ENCODE measurements at regions not wholly inside any gene's neighbourhood (a gene's known extent, or its start where the extent isn't known, plus 50 kb on each side); places are given as distances from the start of the nearest gene placed in this dataset.

- DNase-seq, result no peak
Observed at GRCh38 chr6:85396159-85396808, 53.6 kb upstream of the NT5E start.

DNA sequence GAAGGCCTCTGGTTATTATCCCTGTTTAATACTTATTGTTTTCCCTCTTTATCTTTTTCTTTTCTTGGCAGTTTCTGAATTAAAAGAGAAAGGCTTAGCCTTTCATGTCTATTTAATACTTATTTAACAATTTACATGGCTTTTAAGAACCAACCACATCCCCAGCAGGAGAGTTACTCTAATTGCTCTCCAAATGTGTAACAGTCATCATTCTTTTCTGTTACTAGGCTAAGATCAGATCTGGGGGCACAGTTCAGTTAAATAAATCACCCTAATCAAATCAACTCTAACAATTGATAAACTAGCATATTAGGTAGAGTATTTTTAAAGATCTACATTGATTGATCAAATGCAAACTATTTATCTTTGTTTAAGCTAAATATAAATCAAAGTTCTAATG lies 54.1 kb upstream of the NT5E start:
- no peak for DNase-seq

DNA sequence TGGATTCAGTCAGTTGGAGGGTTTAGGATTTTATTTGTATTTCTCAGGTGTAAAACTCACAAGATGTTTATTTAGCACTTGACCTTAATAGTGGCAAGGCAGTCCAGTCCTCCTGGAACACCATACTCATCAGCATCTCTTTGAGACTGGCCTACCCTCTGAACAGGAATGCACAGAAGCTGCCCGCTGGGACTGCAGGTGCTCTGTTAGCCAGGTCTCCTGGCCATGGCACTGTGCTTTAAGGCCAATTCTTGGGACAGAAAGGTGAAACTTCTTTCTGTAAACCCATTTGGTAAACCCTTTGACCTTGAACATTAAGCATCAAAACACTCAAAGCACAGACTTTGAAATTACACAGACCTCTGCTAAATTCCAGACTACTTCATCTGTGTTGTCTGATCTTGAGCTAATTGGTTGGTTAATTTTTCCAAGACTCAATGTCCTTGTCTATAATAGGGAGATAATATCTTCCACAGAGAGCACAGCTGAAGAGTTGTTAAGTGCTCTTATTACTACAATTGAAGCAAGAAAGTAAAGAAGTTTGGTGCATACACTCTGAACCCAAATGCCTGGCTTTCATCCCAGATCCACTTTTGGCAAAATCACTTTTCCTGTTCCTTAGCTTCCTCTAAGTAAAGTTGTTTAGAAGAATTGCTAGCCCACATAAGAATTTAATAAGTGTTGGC lies 54.9 kb upstream of the NT5E start:
- DNase-seq, result no peak

- no peak for DNase-seq
Observed at GRCh38 chr6:85394199-85394598, 55.7 kb upstream of the NT5E start.

DNA sequence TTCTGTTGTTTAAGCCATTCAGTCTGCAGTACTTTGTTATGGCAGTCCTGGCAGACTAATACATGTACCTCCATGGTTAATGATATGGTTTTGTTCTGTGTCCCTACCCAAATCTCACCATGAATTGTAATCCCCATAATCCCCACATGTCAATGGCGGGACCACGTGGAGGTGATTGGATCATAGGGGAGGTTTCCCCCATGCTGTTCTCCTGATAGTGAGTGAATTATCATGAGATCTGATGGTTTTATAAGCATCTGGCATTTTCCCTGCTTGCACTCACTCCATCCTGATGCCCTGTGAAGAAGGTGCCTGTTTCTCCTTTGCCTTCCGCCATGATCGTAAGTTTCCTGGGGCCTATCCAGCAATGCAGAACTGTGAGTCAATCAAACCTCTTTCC lies 57.5 kb upstream of the NT5E start:
- no peak for DNase-seq

DNA sequence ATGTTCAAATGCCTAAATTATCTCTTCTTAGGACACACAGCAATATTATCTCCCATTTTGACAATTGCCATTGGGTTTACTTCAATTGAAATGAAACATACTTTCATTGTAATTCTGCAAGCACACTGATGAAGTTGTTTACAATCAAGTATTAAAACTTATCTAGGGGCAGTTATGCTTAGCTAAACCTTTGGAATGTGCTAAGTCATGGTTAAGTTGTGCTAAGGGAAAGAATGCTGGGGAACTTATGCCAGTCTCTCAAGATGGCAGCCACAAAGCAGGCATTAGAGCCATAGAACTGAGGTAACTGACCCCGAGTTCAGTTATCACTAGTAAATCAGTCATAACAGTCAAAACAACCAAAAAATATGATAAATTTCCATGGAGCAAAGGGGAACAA lies 59.1 kb upstream of the NT5E start:
- no peak for DNase-seq

DNA sequence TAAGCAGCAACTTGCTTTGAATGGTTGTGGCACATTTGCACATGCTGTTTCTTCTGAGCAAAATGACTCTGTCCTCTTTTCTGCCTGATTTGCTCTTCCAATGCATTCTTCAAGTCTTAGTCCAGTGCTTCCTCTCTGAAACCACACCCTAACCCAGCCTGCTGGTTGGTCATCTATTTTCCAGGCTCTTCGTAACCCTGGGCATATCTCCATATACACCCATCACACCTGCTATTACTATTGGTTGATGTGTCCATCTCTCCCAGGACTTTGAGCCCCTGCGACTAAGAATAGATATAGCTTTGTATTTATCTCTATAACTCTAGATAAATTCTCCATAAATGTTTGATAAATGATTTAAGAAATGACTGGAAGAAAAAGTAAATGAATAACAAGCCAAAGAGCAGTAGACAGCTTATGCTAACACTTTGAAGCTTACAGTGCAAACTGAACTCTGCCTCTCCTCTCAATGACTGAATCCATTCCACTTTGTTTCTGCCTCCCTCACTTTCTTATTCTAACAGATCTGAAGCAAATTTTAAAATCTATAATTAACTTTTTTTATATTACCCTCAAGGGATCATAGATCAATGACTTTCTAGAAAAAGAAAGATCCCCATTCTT lies 59.7 kb upstream of the NT5E start:
- DNase-seq, result no peak

DNA sequence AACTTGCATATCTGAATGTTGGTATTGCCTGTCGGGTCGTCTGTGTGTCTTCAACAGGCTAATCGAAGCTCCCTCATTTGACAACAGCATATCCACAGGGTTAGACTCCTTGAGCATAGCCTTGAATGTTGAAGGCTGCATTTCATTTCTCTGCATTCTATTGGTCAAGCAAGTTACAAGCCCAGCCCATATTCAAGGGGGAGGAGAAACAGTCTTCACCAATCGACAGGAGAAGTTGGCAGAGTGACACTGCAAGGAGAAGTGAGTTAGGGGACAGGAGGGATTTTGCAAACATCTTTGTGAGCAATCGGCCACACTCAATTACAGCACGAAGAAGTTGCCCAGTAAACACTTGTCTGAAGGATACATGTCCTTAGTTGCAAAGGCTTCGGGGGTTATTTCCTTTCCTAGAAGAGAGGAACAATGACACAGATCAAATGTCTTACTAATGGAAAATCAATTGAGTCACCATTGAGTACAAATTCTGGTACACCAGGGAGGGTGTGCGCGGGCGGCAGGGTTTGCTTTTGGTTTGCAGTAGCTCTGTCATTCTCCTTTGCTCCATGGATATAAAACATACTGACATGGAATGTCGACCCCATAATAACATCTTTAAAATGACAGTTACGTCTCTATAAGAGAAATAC lies 60.6 kb upstream of the NT5E start:
- DNase-seq, result no peak

- DNase-seq, result no peak
Observed at GRCh38 chr6:85388531-85388930, 61.4 kb upstream of the NT5E start.

GRCh38 chr6:85385636-85386315 lies 64.1 kb upstream of the NT5E start:
- no peak for DNase-seq

- no peak for DNase-seq
Observed at GRCh38 chr6:85383042-85383441, 66.8 kb upstream of the NT5E start.

- DNase-seq, result no peak
Observed at GRCh38 chr6:85382541-85382940, 67.3 kb upstream of the NT5E start.

DNA sequence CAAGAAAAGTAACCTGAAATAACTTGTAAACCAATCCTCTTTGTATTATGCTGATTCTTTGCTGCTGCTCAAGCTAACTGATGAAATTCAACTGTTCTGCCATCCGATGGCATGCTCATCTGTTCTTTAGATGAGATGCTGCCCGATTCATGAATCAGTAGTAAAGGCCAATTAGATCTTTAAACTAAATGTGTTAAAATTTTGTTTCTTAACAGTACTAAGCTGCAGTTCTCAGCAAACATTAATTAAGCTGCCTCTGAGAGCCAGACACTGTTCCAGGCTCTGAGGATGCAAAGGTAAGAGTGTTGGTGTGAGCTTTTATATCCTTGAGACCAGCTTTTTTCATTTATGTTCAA lies 77.0 kb upstream of the NT5E start:
- DNase-seq, result no peak

DNA sequence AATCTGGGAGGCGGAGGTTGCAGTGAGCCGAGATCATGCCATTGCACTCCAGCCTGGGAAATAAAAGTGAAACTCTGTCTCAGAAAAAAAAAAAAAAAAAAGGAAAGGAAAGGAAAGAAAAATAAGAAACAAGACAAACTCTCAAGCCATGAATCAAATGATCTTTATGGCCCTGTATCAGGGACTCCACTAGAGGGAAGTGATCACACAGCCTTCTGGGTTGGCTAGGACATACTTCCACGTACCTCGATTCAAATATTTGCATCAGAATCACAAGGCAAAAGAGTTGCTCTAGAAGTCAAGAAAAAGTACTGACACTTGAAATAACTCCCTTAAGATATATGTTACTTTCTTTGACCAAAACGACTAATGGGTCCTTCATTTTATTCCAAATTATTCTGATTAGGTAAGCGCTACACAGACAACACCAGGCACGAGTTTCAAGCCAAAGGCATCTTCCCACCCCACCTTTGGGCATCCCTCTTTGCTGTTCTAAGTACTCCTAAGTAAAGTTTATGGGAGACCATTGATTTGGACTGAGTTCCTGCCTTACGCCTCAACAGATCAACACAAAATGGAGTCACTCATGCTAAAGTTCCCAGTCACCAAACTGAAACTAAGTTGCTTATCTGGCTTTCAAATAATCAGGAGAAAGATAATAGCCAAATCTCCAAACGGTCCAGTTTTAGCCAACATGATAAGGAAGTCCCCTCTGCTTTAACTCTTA lies 77.5 kb upstream of the NT5E start:
- no peak for DNase-seq

DNA sequence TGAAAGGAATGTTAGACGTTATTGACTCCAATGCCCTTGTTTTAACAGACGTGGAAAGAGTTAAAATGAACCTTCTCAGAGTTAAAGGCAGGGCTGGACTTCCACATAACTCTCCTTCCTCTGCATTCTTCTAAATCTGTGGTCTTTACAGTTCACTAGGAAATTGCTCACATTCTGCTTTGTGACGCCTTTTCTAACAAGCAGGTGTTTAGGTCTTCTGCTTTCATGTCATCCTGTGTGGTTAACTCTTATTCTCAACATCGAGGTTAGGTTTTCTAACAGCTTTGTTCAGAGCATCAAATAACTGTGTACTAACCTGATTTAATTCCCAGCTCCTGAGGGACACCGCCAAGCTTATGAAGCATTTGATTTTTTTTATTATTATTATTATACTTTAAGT lies 81.3 kb upstream of the NT5E start:
- DNase-seq, result no peak

DNA sequence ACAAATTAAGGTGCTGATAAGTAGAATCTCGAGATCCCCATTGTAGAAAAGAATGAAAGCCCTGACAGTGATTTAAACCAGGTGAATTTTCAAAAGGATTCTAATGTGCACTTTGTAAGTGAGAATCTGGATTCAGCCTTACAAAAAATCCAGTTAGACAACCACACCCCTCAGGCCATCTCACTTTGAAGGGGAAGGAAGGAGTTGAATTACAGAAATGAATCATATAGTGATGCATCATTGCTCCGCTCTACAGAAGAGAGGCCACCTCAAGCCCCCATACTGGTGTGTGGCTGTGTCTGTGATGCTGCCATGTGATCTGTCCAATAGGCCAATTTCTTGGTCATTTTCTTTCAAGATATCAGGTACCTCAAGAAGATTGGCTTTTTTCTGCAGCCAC lies 85.5 kb upstream of the NT5E start:
- DNase-seq, result no peak

DNA sequence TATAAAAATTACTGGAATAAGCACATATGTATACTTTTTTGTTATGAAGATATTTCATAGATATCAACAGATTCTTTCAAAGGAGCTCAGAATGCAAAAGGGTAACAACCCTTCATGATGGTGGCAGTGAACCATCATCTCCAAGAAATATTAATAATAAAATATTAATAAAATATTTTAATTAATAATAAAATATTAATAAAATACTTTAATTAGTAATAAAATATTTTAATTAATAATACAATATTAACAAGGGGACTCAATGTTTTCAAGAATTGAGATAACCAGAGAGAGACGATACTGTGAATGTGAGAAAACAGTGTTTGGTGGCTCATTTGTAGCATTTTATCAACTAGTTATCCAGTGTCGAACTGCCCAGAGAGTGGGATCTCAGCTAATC lies 86.0 kb upstream of the NT5E start:
- DNase-seq, result no peak

DNA sequence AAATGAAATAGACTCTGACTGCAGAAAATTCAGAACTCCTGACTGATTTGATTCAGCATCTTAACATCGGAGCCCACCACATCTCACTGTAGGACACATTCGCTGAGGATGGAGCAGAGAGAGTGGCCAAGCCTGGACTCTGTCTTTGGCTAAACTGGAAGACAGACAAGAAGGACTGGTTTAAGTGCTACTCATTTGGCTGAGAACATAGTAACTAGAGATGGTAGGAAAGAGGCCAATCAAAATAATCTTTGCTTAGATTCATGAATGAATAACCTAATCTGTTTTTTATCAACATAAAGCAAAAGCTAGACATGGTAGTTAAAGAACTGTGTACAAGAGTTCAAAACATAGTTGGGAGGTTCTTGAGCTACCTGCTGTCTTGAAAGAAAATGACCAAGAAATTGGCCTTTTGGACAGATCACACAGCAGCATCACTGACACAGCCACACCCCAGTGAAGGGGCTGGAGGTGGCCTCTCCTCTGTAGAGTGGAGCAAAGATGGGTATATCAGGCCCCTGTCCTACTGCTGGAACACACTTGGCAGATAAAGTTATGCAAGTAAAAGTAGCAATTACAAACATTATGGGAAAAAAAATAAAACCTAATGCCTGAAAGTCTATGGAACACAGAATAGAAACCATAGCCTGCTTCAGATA lies 87.1 kb upstream of the NT5E start:
- no peak for DNase-seq

GRCh38 chr6:85361643-85362014 lies 88.3 kb upstream of the NT5E start:
- DNase-seq, result no peak

- DNase-seq, result no peak
Observed at GRCh38 chr6:85360794-85361642, 88.9 kb upstream of the NT5E start.

DNA sequence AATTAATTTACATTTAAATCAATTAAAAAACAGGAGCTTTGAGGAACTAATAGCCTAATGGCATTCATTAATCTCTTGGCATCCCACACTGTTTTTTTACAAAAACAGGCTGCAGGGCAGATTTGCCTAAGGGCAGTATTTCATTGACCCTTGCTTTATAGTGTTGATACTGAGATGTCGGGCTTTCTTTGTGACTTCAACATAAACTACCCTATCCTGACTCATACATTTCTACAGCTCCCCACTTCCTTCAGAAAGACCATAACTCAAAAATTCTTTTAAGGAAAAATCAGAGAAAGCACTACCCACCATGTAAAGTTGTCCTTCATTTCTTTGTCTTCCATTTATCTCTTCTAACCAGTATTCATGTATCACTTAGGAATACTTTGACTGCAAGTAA lies 92.2 kb upstream of the NT5E start:
- DNase-seq, result no peak
